Glutamatergic neuron (in vitro differentiated cells): ENCODE measurements at regions not wholly inside any gene's neighbourhood (a gene's known extent, or its start where the extent isn't known, plus 50 kb on each side); places are given as distances from the start of the nearest gene placed in this dataset.

Source experiments
- DNase-seq: peaks from one replicate; pipeline ENCODE4 v3.0.0; 2022
- H3K27ac Mint-ChIP-seq: one replicate; pipeline ENCODE4 v1.8.0; 2020; ENCODE audit warnings: mild to moderate bottlenecking, mixed read lengths, inconsistent platforms; ENCODE audit not compliant: unreplicated experiment
- H3K27me3 Mint-ChIP-seq: one replicate; pipeline ENCODE4 v1.8.0; 2020; ENCODE audit warnings: mild to moderate bottlenecking, moderate library complexity, mixed read lengths, inconsistent platforms; ENCODE audit not compliant: unreplicated experiment
- H3K36me3 Mint-ChIP-seq: one replicate; pipeline ENCODE4 v1.8.0; 2020; ENCODE audit warnings: mild to moderate bottlenecking, mixed read lengths, inconsistent platforms; ENCODE audit not compliant: unreplicated experiment
- H3K4me1 Mint-ChIP-seq: one replicate; pipeline ENCODE4 v1.8.0; 2020; ENCODE audit warnings: mild to moderate bottlenecking, low read depth, mixed read lengths, inconsistent platforms; ENCODE audit not compliant: unreplicated experiment
- H3K4me3 Mint-ChIP-seq: one replicate; pipeline ENCODE4 v1.8.0; 2020; ENCODE audit warnings: mild to moderate bottlenecking, mixed read lengths, inconsistent platforms; ENCODE audit not compliant: unreplicated experiment
- H3K9me3 Mint-ChIP-seq: one replicate; pipeline ENCODE4 v1.8.0; 2020; ENCODE audit warnings: mild to moderate bottlenecking, moderate library complexity, mixed read lengths, inconsistent platforms; ENCODE audit not compliant: unreplicated experiment
- CTCF ChIP-seq: fragments of 200-600 bp; sonication (generic); IDR thresholded peaks from one replicate; pipeline ENCODE4 v1.5.0; 2021; ENCODE audit not compliant: partially characterized antibody, unreplicated experiment

GRCh38 chr3:76245622-76246021 lies 460.3 kb upstream of the ZNF717 start:
- Mint-ChIP-seq H3K4me1 (no peaks in the 10 kb centered on the region), H3K9me3 (no peaks in the 10 kb centered on the region), H3K27ac (no peak overlapping the region), H3K36me3 (no peaks in the 10 kb centered on the region), H3K27me3 (no peaks in the 10 kb centered on the region), H3K4me3 (no peak overlapping the region)
- no peak for DNase-seq
- TF ChIP-seq CTCF = no peak

DNA sequence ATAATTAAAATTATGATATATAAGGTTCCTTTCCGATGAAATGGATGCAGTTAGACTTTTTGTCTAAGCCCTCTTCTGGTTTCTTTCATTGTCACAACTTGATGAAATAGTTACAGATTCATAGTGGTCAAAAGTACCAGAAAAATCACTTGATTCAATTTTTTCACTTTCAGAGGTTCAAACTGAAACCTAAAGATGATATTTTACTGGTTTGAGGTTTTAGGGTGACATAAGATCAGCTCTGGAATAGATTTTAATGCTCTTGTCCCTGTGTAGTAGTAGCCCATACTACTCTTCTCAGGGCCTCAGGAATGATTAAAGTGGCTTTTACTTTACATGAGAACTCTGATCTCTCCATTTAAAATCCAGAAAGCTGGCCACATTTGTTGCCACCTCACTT lies 479.1 kb upstream of the ZNF717 start:
- H3K36me3 Mint-ChIP-seq = no peaks in the 10 kb centered on the region
- no peak for TF ChIP-seq CTCF
- no peaks in the 10 kb centered on the region for H3K4me1 Mint-ChIP-seq
- no peak overlapping the region for H3K27ac Mint-ChIP-seq
- H3K27me3 Mint-ChIP-seq = no peaks in the 10 kb centered on the region
- no peak overlapping the region for H3K4me3 Mint-ChIP-seq
- H3K9me3 Mint-ChIP-seq = no peaks in the 10 kb centered on the region
- DNase-seq = no peak

GRCh38 chr3:76264911-76265310 lies 479.6 kb upstream of the ZNF717 start:
- Mint-ChIP-seq H3K4me3 (no peak overlapping the region), H3K27me3 (no peaks in the 10 kb centered on the region), H3K4me1 (no peaks in the 10 kb centered on the region), H3K9me3 (no peaks in the 10 kb centered on the region), H3K36me3 (no peaks in the 10 kb centered on the region), H3K27ac (no peak overlapping the region)
- DNase-seq = no peak
- no peak for TF ChIP-seq CTCF

GRCh38 chr3:76266511-76266910 lies 481.2 kb upstream of the ZNF717 start:
- DNase-seq = no peak
- Mint-ChIP-seq H3K27ac (no peak overlapping the region), H3K4me1 (no peaks in the 10 kb centered on the region), H3K36me3 (no peaks in the 10 kb centered on the region), H3K4me3 (no peak overlapping the region), H3K9me3 (no peaks in the 10 kb centered on the region), H3K27me3 (no peaks in the 10 kb centered on the region)
- no peak for TF ChIP-seq CTCF

DNA sequence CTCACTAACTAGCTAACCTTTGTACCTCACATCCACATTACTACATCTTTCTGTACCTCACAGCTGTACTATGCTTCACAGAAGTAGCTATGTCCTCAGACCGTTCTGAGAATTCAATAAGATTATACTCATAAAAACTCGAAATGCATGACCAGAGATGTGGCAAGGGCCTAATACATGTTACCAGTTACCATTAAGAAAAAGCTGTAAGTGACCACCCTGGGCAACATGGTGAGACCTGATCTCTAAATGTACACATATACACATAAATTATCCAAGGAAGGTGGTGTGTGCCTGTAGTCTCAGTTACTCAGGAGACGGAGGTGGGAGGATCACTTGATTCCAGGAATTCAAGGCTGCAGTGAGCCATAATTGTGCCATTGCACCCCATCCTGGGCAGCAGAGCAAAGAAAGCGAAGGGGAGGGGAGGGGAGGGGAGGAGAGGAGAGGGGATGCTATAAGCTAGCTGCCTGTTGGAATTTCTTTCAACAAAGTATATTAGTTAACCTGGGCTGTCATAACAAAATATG lies 482.6 kb upstream of the ZNF717 start:
- DNase-seq = no peak
- Mint-ChIP-seq H3K4me1 (no peaks in the 10 kb centered on the region), H3K27ac (no peak overlapping the region), H3K9me3 (no peaks in the 10 kb centered on the region), H3K27me3 (no peaks in the 10 kb centered on the region), H3K36me3 (no peaks in the 10 kb centered on the region), H3K4me3 (no peak overlapping the region)
- TF ChIP-seq CTCF = no peak
